ENCODE measurements at regions not wholly inside any gene's neighbourhood (a gene's known extent, or its start where the extent isn't known, plus 50 kb on each side); places are given as distances from the start of the nearest gene placed in this dataset.

- TF ChIP-seq POLR2AphosphoS5 (IDR thresholded peaks at IDR 0.05; ENCODE audit: low read depth, low read length): no peak
- no peak for TF ChIP-seq TCF7L2 (IDR thresholded peaks at IDR 0.05; ENCODE audit: low read depth, low read length)
- no peak for TF ChIP-seq SIN3A (IDR thresholded peaks at IDR 0.05; ENCODE audit: borderline replicate concordance, insufficient read depth, low read depth, low read length)
- TF ChIP-seq, protein P1, sequence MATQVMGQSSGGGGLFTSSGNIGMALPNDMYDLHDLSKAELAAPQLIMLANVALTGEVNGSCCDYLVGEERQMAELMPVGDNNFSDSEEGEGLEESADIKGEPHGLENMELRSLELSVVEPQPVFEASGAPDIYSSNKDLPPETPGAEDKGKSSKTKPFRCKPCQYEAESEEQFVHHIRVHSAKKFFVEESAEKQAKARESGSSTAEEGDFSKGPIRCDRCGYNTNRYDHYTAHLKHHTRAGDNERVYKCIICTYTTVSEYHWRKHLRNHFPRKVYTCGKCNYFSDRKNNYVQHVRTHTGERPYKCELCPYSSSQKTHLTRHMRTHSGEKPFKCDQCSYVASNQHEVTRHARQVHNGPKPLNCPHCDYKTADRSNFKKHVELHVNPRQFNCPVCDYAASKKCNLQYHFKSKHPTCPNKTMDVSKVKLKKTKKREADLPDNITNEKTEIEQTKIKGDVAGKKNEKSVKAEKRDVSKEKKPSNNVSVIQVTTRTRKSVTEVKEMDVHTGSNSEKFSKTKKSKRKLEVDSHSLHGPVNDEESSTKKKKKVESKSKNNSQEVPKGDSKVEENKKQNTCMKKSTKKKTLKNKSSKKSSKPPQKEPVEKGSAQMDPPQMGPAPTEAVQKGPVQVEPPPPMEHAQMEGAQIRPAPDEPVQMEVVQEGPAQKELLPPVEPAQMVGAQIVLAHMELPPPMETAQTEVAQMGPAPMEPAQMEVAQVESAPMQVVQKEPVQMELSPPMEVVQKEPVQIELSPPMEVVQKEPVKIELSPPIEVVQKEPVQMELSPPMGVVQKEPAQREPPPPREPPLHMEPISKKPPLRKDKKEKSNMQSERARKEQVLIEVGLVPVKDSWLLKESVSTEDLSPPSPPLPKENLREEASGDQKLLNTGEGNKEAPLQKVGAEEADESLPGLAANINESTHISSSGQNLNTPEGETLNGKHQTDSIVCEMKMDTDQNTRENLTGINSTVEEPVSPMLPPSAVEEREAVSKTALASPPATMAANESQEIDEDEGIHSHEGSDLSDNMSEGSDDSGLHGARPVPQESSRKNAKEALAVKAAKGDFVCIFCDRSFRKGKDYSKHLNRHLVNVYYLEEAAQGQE (IDR thresholded peaks at IDR 0.05; ENCODE audit: insufficient read depth in 1 of 2, low read depth in 2 of 2, low read length in 1 of 2): no peak
- TF ChIP-seq, protein P2, sequence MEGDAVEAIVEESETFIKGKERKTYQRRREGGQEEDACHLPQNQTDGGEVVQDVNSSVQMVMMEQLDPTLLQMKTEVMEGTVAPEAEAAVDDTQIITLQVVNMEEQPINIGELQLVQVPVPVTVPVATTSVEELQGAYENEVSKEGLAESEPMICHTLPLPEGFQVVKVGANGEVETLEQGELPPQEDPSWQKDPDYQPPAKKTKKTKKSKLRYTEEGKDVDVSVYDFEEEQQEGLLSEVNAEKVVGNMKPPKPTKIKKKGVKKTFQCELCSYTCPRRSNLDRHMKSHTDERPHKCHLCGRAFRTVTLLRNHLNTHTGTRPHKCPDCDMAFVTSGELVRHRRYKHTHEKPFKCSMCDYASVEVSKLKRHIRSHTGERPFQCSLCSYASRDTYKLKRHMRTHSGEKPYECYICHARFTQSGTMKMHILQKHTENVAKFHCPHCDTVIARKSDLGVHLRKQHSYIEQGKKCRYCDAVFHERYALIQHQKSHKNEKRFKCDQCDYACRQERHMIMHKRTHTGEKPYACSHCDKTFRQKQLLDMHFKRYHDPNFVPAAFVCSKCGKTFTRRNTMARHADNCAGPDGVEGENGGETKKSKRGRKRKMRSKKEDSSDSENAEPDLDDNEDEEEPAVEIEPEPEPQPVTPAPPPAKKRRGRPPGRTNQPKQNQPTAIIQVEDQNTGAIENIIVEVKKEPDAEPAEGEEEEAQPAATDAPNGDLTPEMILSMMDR (IDR thresholded peaks at IDR 0.05): no peak
- Histone ChIP-seq H3K4me1 (ENCODE audit: control insufficient read depth, insufficient read depth, low read length) (no peaks in the 10 kb centered on the region), H3K27ac (ENCODE audit: low read length) (no peak overlapping the region), H3K27me3 (ENCODE audit: control insufficient read depth, insufficient read depth, low read length) (no peaks in the 10 kb centered on the region), H3K4me3 (ENCODE audit: low read depth in 2 of 2, low read length in 2 of 2) (no peak overlapping the region), H3K36me3 (ENCODE audit: control insufficient read depth, insufficient read depth, low read length) (no peaks in the 10 kb centered on the region), H3K9me3 (ENCODE audit: control insufficient read depth, insufficient read depth, low read depth, low read length) (no peaks in the 10 kb centered on the region)
- intact Hi-C loops (cut with micrococcal nuclease; ENCODE audit: unreplicated experiment): no loop called here
- ChIA-PET POLR2A (no interaction called here), CTCF (no interaction called here)
- DNase-seq (ENCODE audit: low read depth, low spot score) (no peak), ATAC-seq (no peak)
- in situ Hi-C loops (cut with HindIII; ENCODE audit: low pct_unique_long_range_greater_than_20kb, low sequenced_read_pairs): no loop called here
- no TSS peak for BruUV-seq (replicated peaks)
Measured at GRCh38 chr14:41087056-41087455, 519.6 kb upstream of the LRFN5 start.

GRCh38 chr14:41073544-41073943, 533.1 kb upstream of the LRFN5 start:
- ChIA-PET POLR2A (no interaction called here), CTCF (interaction anchor here (0.6 kb wide), 1 partner anchor 1174 kb away, joined by 3 read pairs; no protein-coding TSS in a partner anchor)
- no peaks in the 10 kb centered on the region for H3K9me3 ChIP-seq (ENCODE audit: control insufficient read depth, insufficient read depth, low read depth, low read length)
- H3K27ac ChIP-seq (ENCODE audit: low read length): no peak overlapping the region
- intact Hi-C loops (cut with micrococcal nuclease; ENCODE audit: unreplicated experiment): no loop called here
- H3K4me3 ChIP-seq (ENCODE audit: low read depth in 2 of 2, low read length in 2 of 2): no peak overlapping the region
- ATAC-seq: no peak
- H3K4me1 ChIP-seq (ENCODE audit: control insufficient read depth, insufficient read depth, low read length): no peaks in the 10 kb centered on the region
- DNase-seq (ENCODE audit: low read depth, low spot score): no peak
- BruUV-seq (replicated peaks): no TSS peak
- no peaks in the 10 kb centered on the region for H3K27me3 ChIP-seq (ENCODE audit: control insufficient read depth, insufficient read depth, low read length)
- no peaks in the 10 kb centered on the region for H3K36me3 ChIP-seq (ENCODE audit: control insufficient read depth, insufficient read depth, low read length)
- in situ Hi-C loops (cut with HindIII; ENCODE audit: low pct_unique_long_range_greater_than_20kb, low sequenced_read_pairs): no loop called here
- no peak for TF ChIP-seq POLR2AphosphoS5 (IDR thresholded peaks at IDR 0.05; ENCODE audit: low read depth, low read length)
- TF ChIP-seq, protein P2 (IDR thresholded peaks at IDR 0.05): no peak
- TF ChIP-seq SIN3A (IDR thresholded peaks at IDR 0.05; ENCODE audit: borderline replicate concordance, insufficient read depth, low read depth, low read length): no peak
- TF ChIP-seq, protein P1 (IDR thresholded peaks at IDR 0.05; ENCODE audit: insufficient read depth in 1 of 2, low read depth in 2 of 2, low read length in 1 of 2): no peak
- TF ChIP-seq TCF7L2 (IDR thresholded peaks at IDR 0.05; ENCODE audit: low read depth, low read length): no peak

Measured in Panc1 (cell line).